IMR-90 (cell line): ENCODE measurements at regions not wholly inside any gene's neighbourhood (a gene's known extent, or its start where the extent isn't known, plus 50 kb on each side); places are given as distances from the start of the nearest gene placed in this dataset.

Experiments
- ATAC-seq: fragments of 200-7000 bp; cut with Tn5 transposase; 2 replicates; pipeline ENCODE4 v1.9.1; 2020; ENCODE audit warnings: low read depth, mild to moderate bottlenecking, moderate library complexity
- BruUV-seq: library from RNA; stranded (reverse); fragments of 400-500 nt; replicated peaks from 2 replicates; lab custom pipeline; 2021; lab: Mats Ljungman, UMichigan
- CTCF ChIA-PET: fragments of 300-600 bp; formaldehyde crosslinking; extraction: SDS; loops from one replicate; lab custom pipeline; 2021; ENCODE audit warnings: antibody characterized with exemption; lab: Yijun Ruan, JAX
- POLR2A ChIA-PET: fragments of 300-600 bp; sonication (Branson Sonifier 250); formaldehyde crosslinking; loops from one replicate; lab custom pipeline; 2022; ENCODE audit warnings: antibody characterized with exemption; ENCODE audit not compliant: unreplicated experiment; lab: Charles Lee
- DNase-seq: peaks from one replicate; pipeline ENCODE4 v3.0.0; 2013
- H2AFZ ChIP-seq: replicated peaks from 2 replicates; pipeline ENCODE3; 2013; ENCODE audit warnings: low read length, mild to moderate bottlenecking; ENCODE audit not compliant: poor library complexity
- H2AK5ac ChIP-seq: 2 replicates; pipeline ENCODE4 v1.6.1; 2013; ENCODE audit warnings: low read depth, low read length, inconsistent platforms
- H2AK9ac ChIP-seq: replicated peaks from 2 replicates; pipeline ENCODE3; 2013; ENCODE audit warnings: mild to moderate bottlenecking, low read depth, low read length, moderate library complexity; ENCODE audit not compliant: poor library complexity
- H2BK120ac ChIP-seq: 2 replicates; pipeline ENCODE4 v1.6.1; 2013; ENCODE audit warnings: low read depth, low read length, inconsistent platforms
- H2BK15ac ChIP-seq: 3 replicates; pipeline ENCODE4 v1.6.1; 2013; ENCODE audit warnings: low read depth, low read length, inconsistent platforms
- H2BK20ac ChIP-seq: 2 replicates; pipeline ENCODE4 v1.6.1; 2013; ENCODE audit warnings: low read depth, mild to moderate bottlenecking, inconsistent platforms, low read length, moderate library complexity
- H2BK5ac ChIP-seq: 2 replicates; pipeline ENCODE4 v1.6.1; 2013; ENCODE audit warnings: mild to moderate bottlenecking, low read depth, low read length, inconsistent platforms; ENCODE audit not compliant: poor library complexity, severe bottlenecking
- H3K14ac ChIP-seq: replicated peaks from 2 replicates; pipeline ENCODE4 v1.6.1; 2013; ENCODE audit warnings: low read depth, low read length, inconsistent platforms
- H3K18ac ChIP-seq: 2 replicates; pipeline ENCODE4 v1.6.1; 2013; ENCODE audit warnings: low read depth, low read length, control low read depth
- H3K23ac ChIP-seq: 2 replicates; pipeline ENCODE4 v1.6.1; 2013; ENCODE audit warnings: low read depth, low read length, inconsistent platforms
- H3K27ac ChIP-seq: 2 replicates; pipeline ENCODE4 v1.5.1; 2013; ENCODE audit warnings: mild to moderate bottlenecking, control low read depth, low read length; ENCODE audit not compliant: insufficient read depth
- H3K27me3 ChIP-seq: 2 replicates; pipeline ENCODE4 v1.6.1; 2013; ENCODE audit warnings: low read length; ENCODE audit not compliant: control insufficient read depth, insufficient read depth
- H3K36me3 ChIP-seq: 2 replicates; pipeline ENCODE4 v1.6.1; 2013; ENCODE audit warnings: low read length, mixed read lengths; ENCODE audit not compliant: control insufficient read depth, insufficient read depth
- H3K4ac ChIP-seq: 2 replicates; pipeline ENCODE4 v1.6.1; 2013; ENCODE audit warnings: low read depth, low read length, inconsistent platforms
- H3K4me1 ChIP-seq: 2 replicates; pipeline ENCODE4 v1.6.1; 2013; ENCODE audit warnings: low read length, mixed read lengths; ENCODE audit not compliant: control insufficient read depth, insufficient read depth
- H3K4me2 ChIP-seq: 2 replicates; pipeline ENCODE4 v1.6.1; 2013; ENCODE audit warnings: low read depth, mild to moderate bottlenecking, control low read depth, low read length, moderate library complexity
- H3K4me3 ChIP-seq: 2 replicates; pipeline ENCODE4 v1.5.1; 2013; ENCODE audit warnings: low read depth, mild to moderate bottlenecking, control low read depth, low read length, moderate library complexity; ENCODE audit not compliant: insufficient read depth
- H3K56ac ChIP-seq: 2 replicates; pipeline ENCODE4 v1.6.1; 2013; ENCODE audit warnings: low read length, inconsistent platforms; ENCODE audit not compliant: insufficient read depth; ENCODE audit errors: extremely low read depth
- H3K79me1 ChIP-seq, 2 experiments: 2 replicates each; pipeline ENCODE4 v1.6.1; 2013; ENCODE audit warnings: low read length in 2 of 2, inconsistent platforms in 1 of 2, low read depth in 1 of 2
- H3K9ac ChIP-seq: 2 replicates; pipeline ENCODE4 v1.6.1; 2013; ENCODE audit warnings: low read depth, low read length, control low read depth
- H3K9me1 ChIP-seq: 2 replicates; pipeline ENCODE4 v1.6.1; 2013; ENCODE audit warnings: low read length, inconsistent platforms; ENCODE audit not compliant: insufficient read depth
- H3K9me3 ChIP-seq: 2 replicates; pipeline ENCODE4 v1.6.1; 2013; ENCODE audit warnings: low read length; ENCODE audit not compliant: control insufficient read depth, insufficient read depth
- H4K20me1 ChIP-seq: 2 replicates; pipeline ENCODE4 v1.6.1; 2013; ENCODE audit warnings: low read length, inconsistent platforms; ENCODE audit not compliant: insufficient read depth
- H4K5ac ChIP-seq: 2 replicates; pipeline ENCODE4 v1.6.1; 2013; ENCODE audit warnings: mild to moderate bottlenecking, low read depth, low read length, control low read depth
- H4K8ac ChIP-seq, 2 experiments: 2 replicates each; pipeline ENCODE4 v1.6.1; 2013; ENCODE audit warnings: low read depth in 2 of 2, low read length in 2 of 2, control low read depth in 1 of 2, inconsistent platforms in 1 of 2
- H4K91ac ChIP-seq: 2 replicates; pipeline ENCODE4 v1.6.1; 2013; ENCODE audit warnings: low read depth, low read length, inconsistent platforms; ENCODE audit not compliant: insufficient read depth
- BHLHE40 ChIP-seq: fragments of 150-350 bp; IDR thresholded peaks from 2 replicates; pipeline ENCODE4 v1.6.1; 2016; ENCODE audit warnings: mild to moderate bottlenecking, low read depth, low read length
- CHD1 ChIP-seq: IDR thresholded peaks from 2 replicates; pipeline ENCODE4 v1.6.1; 2012; ENCODE audit warnings: low read depth, low read length, improper control_type of control experiment
- NFE2L2 ChIP-seq: fragments of 150-350 bp; IDR thresholded peaks from 2 replicates; pipeline ENCODE4 v1.6.1; 2016; ENCODE audit warnings: low read depth, mild to moderate bottlenecking, low read length
- RAD21 ChIP-seq: IDR thresholded peaks from 2 replicates; pipeline ENCODE4 v1.6.1; 2012; ENCODE audit warnings: low read length, improper control_type of control experiment
- RFX5 ChIP-seq: IDR thresholded peaks from 2 replicates; pipeline ENCODE4 v1.8.0; 2012; ENCODE audit warnings: low read depth, mild to moderate bottlenecking, low read length, moderate library complexity
- SMC3 ChIP-seq: fragments of 150-350 bp; IDR thresholded peaks from 2 replicates; pipeline ENCODE4 v1.6.1; 2016; ENCODE audit warnings: low read depth, mild to moderate bottlenecking, antibody characterized with exemption, low read length, moderate library complexity
- WGBS, 2 experiments: methylation state at CpG; one replicate each; pipeline versions ENCODE4 v1.1.5 to v1.1.7; 2013; ENCODE audit warnings: missing lambda C conversion rate in 2 of 2; ENCODE audit not compliant: insufficient read length in 1 of 2; ENCODE audit errors: extremely low coverage in 2 of 2; 5-methylcytosine and 5-hydroxymethylcytosine counted together
- dilution Hi-C: fragments of 300-500 bp; cut with HindIII; formaldehyde crosslinking; loops from one replicate; pipeline ENCODE4 v1.14.3; 2018; ENCODE audit warnings: low sequenced_read_pairs; ENCODE audit not compliant: unreplicated experiment
- in situ Hi-C: fragments of 300-500 bp; cut with MboI; formaldehyde crosslinking; loops from 3 replicates; pipeline ENCODE4 v1.14.3; 2019; ENCODE audit warnings: low sequenced_read_pairs, inconsistent platforms, mixed read lengths
- intact Hi-C: fragments of 100-400 bp; cut with micrococcal nuclease; formaldehyde crosslinking; loops from 2 replicates; pipeline ENCODE4 v1.10.0; 2022
- TF ChIP-seq, protein P1 (sequence below): conservative IDR thresholded peaks from 2 replicates; pipeline ENCODE4 v1.5.1; 2012; ENCODE audit warnings: mild to moderate bottlenecking, low read depth, low read length, improper control_type of control experiment
- TF ChIP-seq, protein P2 (sequence below): fragments of 150-350 bp; IDR thresholded peaks from 2 replicates; pipeline ENCODE4 v1.6.1; 2017; ENCODE audit warnings: mild to moderate bottlenecking, antibody characterized with exemption, low read length, low read depth

DNA sequence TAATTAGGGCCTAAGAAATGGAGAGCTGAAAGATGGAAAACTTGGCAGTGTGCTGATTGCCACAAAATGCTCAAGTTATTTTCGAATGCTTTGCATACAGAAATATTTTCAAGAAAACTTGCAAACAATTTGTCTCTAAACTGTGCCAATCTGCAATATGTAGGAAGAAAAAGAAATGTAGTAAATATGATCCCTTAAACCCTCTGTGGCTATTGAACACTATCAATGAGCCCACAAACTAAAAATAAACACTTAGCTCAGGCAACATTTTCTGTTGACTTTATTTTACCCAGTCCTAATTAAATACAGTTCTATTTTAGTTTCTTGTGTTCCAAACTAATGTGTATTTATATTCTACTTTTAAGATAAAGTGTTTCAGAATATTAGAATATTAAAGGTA lies 342.1 kb downstream of the SEMA3D start:
- no TSS peak for BruUV-seq
- no peak overlapping the region for H2BK5ac ChIP-seq
- H3K56ac ChIP-seq, result no peak overlapping the region
- in situ Hi-C loops, result no loop called here
- no peaks in the 10 kb centered on the region for H3K9me1 ChIP-seq
- H3K9me3 ChIP-seq, result no peaks in the 10 kb centered on the region
- TF ChIP-seq CHD1, result no peak
- TF ChIP-seq BHLHE40, result no peak
- TF ChIP-seq RFX5, result no peak
- TF ChIP-seq RAD21, result no peak
- TF ChIP-seq, protein P1, sequence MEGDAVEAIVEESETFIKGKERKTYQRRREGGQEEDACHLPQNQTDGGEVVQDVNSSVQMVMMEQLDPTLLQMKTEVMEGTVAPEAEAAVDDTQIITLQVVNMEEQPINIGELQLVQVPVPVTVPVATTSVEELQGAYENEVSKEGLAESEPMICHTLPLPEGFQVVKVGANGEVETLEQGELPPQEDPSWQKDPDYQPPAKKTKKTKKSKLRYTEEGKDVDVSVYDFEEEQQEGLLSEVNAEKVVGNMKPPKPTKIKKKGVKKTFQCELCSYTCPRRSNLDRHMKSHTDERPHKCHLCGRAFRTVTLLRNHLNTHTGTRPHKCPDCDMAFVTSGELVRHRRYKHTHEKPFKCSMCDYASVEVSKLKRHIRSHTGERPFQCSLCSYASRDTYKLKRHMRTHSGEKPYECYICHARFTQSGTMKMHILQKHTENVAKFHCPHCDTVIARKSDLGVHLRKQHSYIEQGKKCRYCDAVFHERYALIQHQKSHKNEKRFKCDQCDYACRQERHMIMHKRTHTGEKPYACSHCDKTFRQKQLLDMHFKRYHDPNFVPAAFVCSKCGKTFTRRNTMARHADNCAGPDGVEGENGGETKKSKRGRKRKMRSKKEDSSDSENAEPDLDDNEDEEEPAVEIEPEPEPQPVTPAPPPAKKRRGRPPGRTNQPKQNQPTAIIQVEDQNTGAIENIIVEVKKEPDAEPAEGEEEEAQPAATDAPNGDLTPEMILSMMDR, result no peak
- no peak for TF ChIP-seq NFE2L2
- TF ChIP-seq SMC3, result no peak
- TF ChIP-seq, protein P2, sequence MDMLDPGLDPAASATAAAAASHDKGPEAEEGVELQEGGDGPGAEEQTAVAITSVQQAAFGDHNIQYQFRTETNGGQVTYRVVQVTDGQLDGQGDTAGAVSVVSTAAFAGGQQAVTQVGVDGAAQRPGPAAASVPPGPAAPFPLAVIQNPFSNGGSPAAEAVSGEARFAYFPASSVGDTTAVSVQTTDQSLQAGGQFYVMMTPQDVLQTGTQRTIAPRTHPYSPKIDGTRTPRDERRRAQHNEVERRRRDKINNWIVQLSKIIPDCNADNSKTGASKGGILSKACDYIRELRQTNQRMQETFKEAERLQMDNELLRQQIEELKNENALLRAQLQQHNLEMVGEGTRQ, result no peak
- no peak overlapping the region for H2AK9ac ChIP-seq
- H4K20me1 ChIP-seq, result no peaks in the 10 kb centered on the region
- no peak overlapping the region for H3K4me3 ChIP-seq
- H2BK15ac ChIP-seq, result no peak overlapping the region
- H2AFZ ChIP-seq, result no peak overlapping the region
- H3K4ac ChIP-seq, result no peak overlapping the region
- no peak overlapping the region for H4K91ac ChIP-seq
- ATAC-seq (no peak), DNase-seq (no peak)
- H2BK20ac ChIP-seq, result no peak overlapping the region
- H3K27me3 ChIP-seq, result no peaks in the 10 kb centered on the region
- H3K23ac ChIP-seq, result no peak overlapping the region
- intact Hi-C loops, result no loop called here
- no peak overlapping the region for H2BK120ac ChIP-seq
- no peak overlapping the region for H2AK5ac ChIP-seq
- no peak overlapping the region for H3K18ac ChIP-seq
- CTCF ChIA-PET, result interaction anchor here (0.6 kb wide), 1 partner anchor 30 kb away, joined by 3 read pairs; no protein-coding TSS in a partner anchor
- no peaks in the 10 kb centered on the region for H3K36me3 ChIP-seq
- dilution Hi-C loops, result no loop called here
- H3K4me1 ChIP-seq, result no peaks in the 10 kb centered on the region
- no peak overlapping the region for H3K9ac ChIP-seq
- no peak overlapping the region for H3K14ac ChIP-seq
- POLR2A ChIA-PET, result no interaction called here
- H4K5ac ChIP-seq, result no peak overlapping the region
- H3K27ac ChIP-seq, result no peak overlapping the region
- no peaks in the 10 kb centered on the region for H3K79me1 ChIP-seq
- no CpG with 5 or more reads among the region's 1 CpG for WGBS, 2 experiments
- H4K8ac ChIP-seq, result no peak overlapping the region
- no peak overlapping the region for H3K4me2 ChIP-seq
